ENCODE measurements at regions not wholly inside any gene's neighbourhood (a gene's known extent, or its start where the extent isn't known, plus 50 kb on each side); places are given as distances from the start of the nearest gene placed in this dataset.

GRCh38 chr7:3233301-3233700 is 67.8 kb upstream of the SDK1 start:
- H3K9me3 Mint-ChIP-seq (ENCODE audit: unreplicated experiment): peaks cover 22% of the 10 kb centered on the region
- no peak overlapping the region for H3K27ac Mint-ChIP-seq (ENCODE audit: unreplicated experiment)
- Histone ChIP-seq H3K36me3 (ENCODE audit: control insufficient read depth, insufficient read depth, low read length) (no peaks in the 10 kb centered on the region), H3K27me3 (replicated peaks; ENCODE audit: control insufficient read depth, insufficient read depth, low read length) (no peaks in the 10 kb centered on the region), H3K4me3 (ENCODE audit: low read depth, low read length) (no peak overlapping the region), H3K9me3 (peaks cover 18% of the 10 kb centered on the region), H3K4me1 (no peaks in the 10 kb centered on the region)
- DNase-seq: no peak
- H3K27me3 Mint-ChIP-seq (ENCODE audit: insufficient read depth, unreplicated experiment): no peaks in the 10 kb centered on the region
- ChIA-PET CTCF (no interaction called here), POLR2A (no interaction called here)
- intact Hi-C loops (cut with micrococcal nuclease; ENCODE audit: unreplicated experiment): no loop called here
- TF ChIP-seq CTCF (IDR thresholded peaks at IDR 0.05; ENCODE audit: insufficient read depth in 1 of 2, low read depth in 1 of 2, low read length in 1 of 2, severe bottlenecking in 1 of 2, unreplicated experiment in 1 of 2): no peak
- H3K4me3 Mint-ChIP-seq (ENCODE audit: unreplicated experiment): no peak overlapping the region
- no peaks in the 10 kb centered on the region for H3K36me3 Mint-ChIP-seq (ENCODE audit: insufficient read depth, unreplicated experiment)
- BruUV-seq (replicated peaks): no TSS peak
- no peaks in the 10 kb centered on the region for H3K4me1 Mint-ChIP-seq (ENCODE audit: low read depth, unreplicated experiment)

- ChIA-PET POLR2A (no interaction called here), CTCF (no interaction called here)
- Mint-ChIP-seq H3K4me1 (ENCODE audit: low read depth, unreplicated experiment) (no peaks in the 10 kb centered on the region), H3K9me3 (ENCODE audit: unreplicated experiment) (peaks cover 23% of the 10 kb centered on the region), H3K27ac (ENCODE audit: unreplicated experiment) (no peak overlapping the region), H3K27me3 (ENCODE audit: insufficient read depth, unreplicated experiment) (no peaks in the 10 kb centered on the region), H3K4me3 (ENCODE audit: unreplicated experiment) (no peak overlapping the region), H3K36me3 (ENCODE audit: insufficient read depth, unreplicated experiment) (no peaks in the 10 kb centered on the region)
- no peak for TF ChIP-seq CTCF (IDR thresholded peaks at IDR 0.05; ENCODE audit: insufficient read depth in 1 of 2, low read depth in 1 of 2, low read length in 1 of 2, severe bottlenecking in 1 of 2, unreplicated experiment in 1 of 2)
- Histone ChIP-seq H3K4me1 (no peaks in the 10 kb centered on the region), H3K36me3 (ENCODE audit: control insufficient read depth, insufficient read depth, low read length) (no peaks in the 10 kb centered on the region), H3K27me3 (replicated peaks; ENCODE audit: control insufficient read depth, insufficient read depth, low read length) (no peaks in the 10 kb centered on the region), H3K9me3 (peaks cover 18% of the 10 kb centered on the region), H3K4me3 (ENCODE audit: low read depth, low read length) (no peak overlapping the region)
- no TSS peak for BruUV-seq (replicated peaks)
- intact Hi-C loops (cut with micrococcal nuclease; ENCODE audit: unreplicated experiment): no loop called here
- DNase-seq: no peak
Observed at GRCh38 chr7:3234051-3234450, 67.0 kb upstream of the SDK1 start.

GRCh38 chr7:3234851-3235250 is 66.2 kb upstream of the SDK1 start:
- BruUV-seq (replicated peaks): no TSS peak
- H3K4me1 Mint-ChIP-seq (ENCODE audit: low read depth, unreplicated experiment): no peaks in the 10 kb centered on the region
- Histone ChIP-seq H3K36me3 (ENCODE audit: control insufficient read depth, insufficient read depth, low read length) (no peaks in the 10 kb centered on the region), H3K27me3 (replicated peaks; ENCODE audit: control insufficient read depth, insufficient read depth, low read length) (no peaks in the 10 kb centered on the region), H3K4me1 (no peaks in the 10 kb centered on the region), H3K9me3 (peaks cover 18% of the 10 kb centered on the region), H3K4me3 (ENCODE audit: low read depth, low read length) (no peak overlapping the region)
- H3K27me3 Mint-ChIP-seq (ENCODE audit: insufficient read depth, unreplicated experiment): no peaks in the 10 kb centered on the region
- H3K9me3 Mint-ChIP-seq (ENCODE audit: unreplicated experiment): peaks cover 23% of the 10 kb centered on the region
- intact Hi-C loops (cut with micrococcal nuclease; ENCODE audit: unreplicated experiment): no loop called here
- no peak for DNase-seq
- H3K27ac Mint-ChIP-seq (ENCODE audit: unreplicated experiment): no peak overlapping the region
- H3K36me3 Mint-ChIP-seq (ENCODE audit: insufficient read depth, unreplicated experiment): no peaks in the 10 kb centered on the region
- ChIA-PET CTCF (no interaction called here), POLR2A (no interaction called here)
- TF ChIP-seq CTCF (IDR thresholded peaks at IDR 0.05; ENCODE audit: insufficient read depth in 1 of 2, low read depth in 1 of 2, low read length in 1 of 2, severe bottlenecking in 1 of 2, unreplicated experiment in 1 of 2): no peak
- no peak overlapping the region for H3K4me3 Mint-ChIP-seq (ENCODE audit: unreplicated experiment)
